GM19023 (cell line): ENCODE measurements at regions not wholly inside any gene's neighbourhood (a gene's known extent, or its start where the extent isn't known, plus 50 kb on each side); places are given as distances from the start of the nearest gene placed in this dataset.
"Not testable (repeated sequence)": the region's sequence is repeated elsewhere in the genome, so short reads cannot be mapped to it uniquely, and the experiment has no call there.

Experiments
- ATAC-seq: cut with Tn5 transposase; IDR thresholded peaks from one replicate; pipeline ENCODE4 v1.9.1; 2021; ENCODE audit warnings: mild to moderate bottlenecking, moderate library complexity; ENCODE audit not compliant: unreplicated experiment

DNA sequence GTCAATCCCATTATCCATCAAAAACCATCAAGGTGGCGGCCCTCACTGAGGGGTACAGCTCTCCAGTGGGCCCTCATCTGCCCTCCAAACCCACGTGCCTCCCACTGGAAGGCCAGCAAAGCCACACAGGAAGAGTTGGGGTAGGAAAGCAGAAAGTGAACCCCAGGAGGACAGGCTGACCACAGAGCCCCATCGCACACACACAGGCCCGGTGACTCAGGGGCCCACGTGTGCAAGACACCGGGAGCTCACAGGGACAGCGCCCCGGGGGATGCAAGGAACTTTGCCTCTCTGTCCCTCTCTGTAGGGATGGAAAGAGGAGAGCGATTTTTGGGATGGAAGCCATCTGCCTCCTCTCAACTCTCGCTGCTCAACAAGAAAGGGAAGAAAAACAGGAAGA is 85.0 kb upstream of the FRG2C start:
- ATAC-seq = not testable (repeated sequence)

DNA sequence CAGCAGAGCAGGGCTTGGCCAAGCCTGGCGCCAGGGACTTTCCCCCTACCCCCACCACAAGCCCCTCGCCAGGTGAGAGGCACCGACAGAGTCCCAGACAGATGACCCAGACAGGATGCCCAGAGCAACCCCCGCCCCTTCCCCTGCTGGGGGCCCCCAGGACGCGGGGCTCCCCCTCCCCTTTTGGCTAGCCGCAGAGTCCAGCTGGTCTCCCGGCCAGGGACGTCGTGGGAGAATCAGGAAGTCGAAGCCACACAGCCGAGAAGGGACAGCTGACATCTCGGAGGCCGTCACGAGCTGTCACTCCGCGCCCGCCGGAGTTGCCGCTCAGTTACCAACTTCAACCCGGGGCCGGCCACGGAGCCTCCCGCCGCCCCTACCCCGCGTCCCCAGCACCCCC is 84.6 kb upstream of the FRG2C start:
- not testable (repeated sequence) for ATAC-seq

DNA sequence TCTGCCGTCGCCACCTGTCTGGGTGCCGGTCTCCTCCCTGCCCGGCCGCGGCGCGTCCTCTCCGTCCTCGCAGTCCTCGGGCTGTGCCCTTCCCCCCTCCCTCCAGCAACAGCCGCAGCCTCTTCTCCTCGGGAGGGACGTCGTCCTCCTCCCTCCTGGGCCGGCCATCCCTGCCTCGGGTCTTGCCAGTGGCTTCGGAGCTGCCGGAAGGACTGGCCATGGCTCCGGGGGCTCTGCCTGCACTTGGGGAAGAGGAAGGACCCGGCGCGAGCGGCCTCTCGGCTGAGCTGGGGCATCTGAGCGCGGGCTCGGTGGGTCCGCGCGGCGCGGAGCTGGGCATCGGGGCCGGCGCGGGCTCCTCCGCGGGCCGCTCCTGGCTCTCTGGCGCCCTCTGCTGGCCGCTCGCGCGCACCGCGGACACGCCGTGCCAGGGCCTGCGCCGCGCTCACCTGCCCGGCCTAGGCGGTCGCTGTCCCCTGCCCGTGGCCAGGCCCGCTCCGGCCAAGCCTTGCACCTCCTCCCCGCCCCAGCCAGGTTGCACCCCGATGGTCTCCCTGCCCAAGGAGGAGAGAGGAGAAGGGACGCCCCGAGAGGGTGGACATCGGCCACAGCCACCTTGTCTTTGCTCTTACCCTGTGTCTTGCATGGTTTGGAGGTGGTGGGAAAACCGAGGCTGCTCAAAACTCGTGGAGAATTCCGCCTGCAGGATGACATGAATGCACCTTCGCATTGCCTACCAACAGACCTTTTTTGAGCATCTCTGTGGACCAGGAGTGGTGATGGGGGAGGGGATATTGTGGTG is 83.9 kb upstream of the FRG2C start:
- ATAC-seq = not testable (repeated sequence)

- ATAC-seq = not testable (repeated sequence)
Measured at GRCh38 chr3:75582536-75582935, 81.6 kb upstream of the FRG2C start.

DNA sequence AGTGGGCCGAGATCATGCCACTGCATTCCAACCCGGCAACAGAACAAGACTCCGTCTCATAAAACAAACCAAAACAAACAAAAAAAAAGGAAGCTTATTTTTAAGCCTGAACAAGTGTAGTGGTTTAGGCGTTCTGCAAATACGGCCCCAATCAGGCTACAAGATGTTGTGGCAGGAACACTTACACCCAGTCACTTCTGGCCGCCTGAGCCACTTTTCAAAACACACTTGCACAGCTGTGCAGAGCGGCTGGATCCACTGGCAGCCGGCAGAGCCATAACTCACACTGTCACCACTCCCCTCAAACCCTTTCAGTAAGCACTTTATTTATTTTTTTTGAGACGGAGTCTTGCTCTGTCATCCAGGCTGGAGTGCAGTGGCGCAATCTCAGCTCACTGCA is 81.0 kb upstream of the FRG2C start:
- not testable (repeated sequence) for ATAC-seq

- ATAC-seq = not testable (repeated sequence)
Measured at GRCh38 chr3:75587695-75588094, 76.4 kb upstream of the FRG2C start.

DNA sequence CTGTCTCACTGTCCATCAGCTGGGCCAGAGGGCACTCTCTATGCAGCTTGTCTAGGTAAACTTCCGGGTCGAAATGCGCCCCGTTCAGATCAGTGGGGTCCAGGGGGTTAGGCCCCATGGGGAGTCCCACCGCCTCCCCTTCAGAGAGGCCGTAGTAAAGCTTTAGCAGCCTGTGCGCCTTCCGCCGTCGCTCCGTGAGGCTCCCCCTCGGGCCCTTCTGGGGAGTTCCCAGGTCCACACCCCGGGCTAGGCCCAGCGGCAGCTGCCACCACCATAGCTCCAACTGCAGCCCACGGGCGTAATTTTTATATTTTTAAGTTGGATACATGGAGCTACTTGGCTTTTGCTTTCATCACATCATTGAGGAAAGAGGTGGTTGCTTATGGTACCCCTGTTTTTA is 73.7 kb upstream of the FRG2C start:
- not testable (repeated sequence) for ATAC-seq

DNA sequence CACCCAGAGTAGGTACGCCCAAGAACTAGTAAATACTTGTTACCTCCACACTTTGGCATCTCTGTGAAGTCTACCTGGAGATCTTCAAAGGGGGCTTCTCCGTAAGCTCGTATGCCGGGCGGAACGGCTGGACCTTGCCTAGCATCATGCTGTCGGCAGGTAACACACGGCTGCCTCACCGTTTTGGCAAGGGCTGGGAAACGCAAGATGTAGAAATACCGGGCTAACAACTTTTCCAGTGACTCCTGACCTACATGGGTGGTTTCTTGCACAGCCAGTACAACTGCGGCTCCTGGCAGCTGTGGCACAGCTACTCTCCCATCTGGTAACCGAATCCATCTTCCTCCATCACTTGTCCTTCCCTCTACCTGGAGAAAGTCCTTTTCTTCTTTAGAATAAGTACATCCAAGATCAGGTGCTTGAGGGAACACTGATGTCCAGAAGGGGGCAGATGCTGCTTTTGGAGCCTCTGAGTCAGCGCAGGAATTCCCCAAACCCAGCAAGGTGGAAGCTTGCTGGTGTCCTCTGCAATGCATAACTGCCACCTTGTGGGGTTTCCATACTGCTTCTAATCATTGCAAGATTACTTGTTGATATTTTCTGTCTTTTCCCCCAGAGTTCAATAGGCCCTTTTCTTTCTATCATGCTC is 59.7 kb upstream of the FRG2C start:
- not testable (repeated sequence) for ATAC-seq

DNA sequence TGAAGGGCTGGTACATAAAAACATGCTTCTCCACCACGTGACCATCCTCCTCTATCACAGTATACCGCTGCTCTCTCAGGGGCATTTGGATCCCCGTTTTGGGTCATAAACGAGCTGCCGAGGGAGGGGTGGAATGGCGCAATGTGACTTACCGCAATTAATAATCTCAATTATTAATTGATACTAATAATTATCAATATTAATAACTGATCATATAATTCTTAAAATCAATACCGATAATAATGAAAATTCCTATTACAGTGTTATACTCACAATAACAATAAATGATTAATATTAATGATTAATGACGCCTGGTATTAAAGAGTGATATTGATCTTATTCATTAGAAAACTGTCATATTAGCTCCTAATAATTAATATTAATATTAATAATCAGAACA is 56.1 kb upstream of the FRG2C start:
- ATAC-seq = not testable (repeated sequence)

GRCh38 chr3:75609598-75609997 is 54.5 kb upstream of the FRG2C start:
- not testable (repeated sequence) for ATAC-seq

DNA sequence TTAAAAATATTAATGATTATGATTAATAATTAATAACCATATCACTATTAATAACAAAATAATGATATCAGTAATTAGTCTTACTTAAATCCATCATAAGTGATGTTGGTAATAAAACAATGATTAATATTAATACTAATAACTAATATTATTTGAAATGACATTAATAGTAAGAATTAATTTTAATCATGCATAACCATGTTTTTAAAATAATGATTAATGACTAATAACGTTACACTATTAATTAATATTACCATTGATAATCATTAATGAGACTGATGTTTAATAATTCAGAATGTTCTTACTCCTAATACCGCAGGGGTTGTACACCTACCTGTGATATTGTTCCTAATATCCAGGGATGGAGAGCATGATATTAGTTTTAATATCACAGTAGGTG is 53.4 kb upstream of the FRG2C start:
- no peak for ATAC-seq

GRCh38 chr3:75611724-75612460 is 52.2 kb upstream of the FRG2C start:
- not testable (repeated sequence) for ATAC-seq
